HepG2 (cell line): ENCODE measurements at regions not wholly inside any gene's neighbourhood (a gene's known extent, or its start where the extent isn't known, plus 50 kb on each side); places are given as distances from the start of the nearest gene placed in this dataset.

Source experiments
- SRSF1 ChIP-seq: fragments of 200-400 bp; formaldehyde crosslinking; optimal IDR thresholded peaks from 2 replicates; pipeline ENCODE3; 2017; ENCODE audit warnings: mild to moderate bottlenecking, low read depth, low read length, moderate library complexity
- TF ChIP-seq, protein P1 (sequence below): sonication (generic); formaldehyde crosslinking; IDR thresholded peaks from 2 replicates; pipeline ENCODE4 v1.8.1; 2023; ENCODE audit warnings: missing genetic modification reagents, inconsistent platforms, borderline replicate concordance

DNA sequence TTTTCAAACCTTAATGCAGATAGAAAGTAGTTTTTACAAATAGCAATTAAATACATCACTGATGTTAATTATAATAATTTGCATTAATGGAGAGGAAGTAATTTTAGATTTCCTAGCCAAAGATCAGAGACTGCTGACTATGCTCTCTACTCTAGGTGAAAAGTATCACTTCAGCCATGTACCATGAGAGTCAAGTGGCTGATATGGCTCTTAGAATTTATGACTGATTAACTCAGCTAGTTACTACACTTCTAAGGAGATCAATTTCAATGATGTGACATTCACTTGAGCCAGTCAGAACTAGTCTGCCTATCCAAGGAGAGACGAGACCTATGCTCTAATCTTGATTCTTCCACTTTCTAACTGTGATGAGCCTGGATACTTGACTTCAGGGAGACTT lies 405.7 kb upstream of the RORA start:
- TF ChIP-seq, protein P1, sequence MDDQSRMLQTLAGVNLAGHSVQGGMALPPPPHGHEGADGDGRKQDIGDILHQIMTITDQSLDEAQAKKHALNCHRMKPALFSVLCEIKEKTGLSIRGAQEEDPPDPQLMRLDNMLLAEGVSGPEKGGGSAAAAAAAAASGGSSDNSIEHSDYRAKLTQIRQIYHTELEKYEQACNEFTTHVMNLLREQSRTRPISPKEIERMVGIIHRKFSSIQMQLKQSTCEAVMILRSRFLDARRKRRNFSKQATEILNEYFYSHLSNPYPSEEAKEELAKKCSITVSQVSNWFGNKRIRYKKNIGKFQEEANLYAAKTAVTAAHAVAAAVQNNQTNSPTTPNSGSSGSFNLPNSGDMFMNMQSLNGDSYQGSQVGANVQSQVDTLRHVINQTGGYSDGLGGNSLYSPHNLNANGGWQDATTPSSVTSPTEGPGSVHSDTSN (CRISPR knock-in tag), result no peak
- TF ChIP-seq SRSF1, result no peak
